Stomach (tissue), 4 donors: ENCODE measurements at regions not wholly inside any gene's neighbourhood (a gene's known extent, or its start where the extent isn't known, plus 50 kb on each side); places are given as distances from the start of the nearest gene placed in this dataset.

Experiments
- CTCF ChIP-seq, 7 experiments: fragments of 450-650 bp in 4 of 7; fragments of 200-600 bp in 3 of 7; sonication (generic) in 3 of 7; IDR thresholded peaks; one replicate each; pipeline ENCODE4 v1.5.1; 2016 to 2019; ENCODE audit warnings: antibody characterized with exemption in 7 of 7, control low read depth in 2 of 7, mild to moderate bottlenecking in 1 of 7
- EP300 ChIP-seq: sonication (generic); formaldehyde crosslinking; IDR thresholded peaks from one replicate; pipeline ENCODE4 v1.6.1; 2017; ENCODE audit warnings: antibody characterized with exemption

GRCh38 chr21:22582026-22582425, 1583.8 kb downstream of the NCAM2 start:
- TF ChIP-seq CTCF (IDR thresholded peaks at IDR 0.05), result no peak
- TF ChIP-seq EP300, result no peak
